Ishikawa (cell line): ENCODE measurements at regions not wholly inside any gene's neighbourhood (a gene's known extent, or its start where the extent isn't known, plus 50 kb on each side); places are given as distances from the start of the nearest gene placed in this dataset.

ENCODE experiments used
- CEBPB ChIP-seq: IDR thresholded peaks from 2 replicates; pipeline ENCODE4 v1.6.1; 2012
- CREB1 ChIP-seq: IDR thresholded peaks from 2 replicates; pipeline ENCODE4 v1.6.1; 2012; ENCODE audit warnings: low read depth
- EGR1 ChIP-seq: IDR thresholded peaks from 2 replicates; pipeline ENCODE4 v1.6.1; 2012
- EP300 ChIP-seq: IDR thresholded peaks from 2 replicates; pipeline ENCODE4 v1.6.1; 2012; ENCODE audit warnings: borderline replicate concordance
- FOXM1 ChIP-seq: IDR thresholded peaks from 2 replicates; pipeline ENCODE4 v1.6.1; 2012; ENCODE audit warnings: low read depth, borderline replicate concordance
- MAX ChIP-seq: IDR thresholded peaks from 2 replicates; pipeline ENCODE4 v1.6.1; 2012
- NFIC ChIP-seq: IDR thresholded peaks from 2 replicates; pipeline ENCODE4 v1.6.1; 2012
- RAD21 ChIP-seq: IDR thresholded peaks from 2 replicates; pipeline ENCODE4 v1.6.1; 2012; ENCODE audit warnings: low read depth
- REST ChIP-seq: IDR thresholded peaks from 2 replicates; pipeline ENCODE4 v1.6.1; 2012; ENCODE audit warnings: low read depth, mild to moderate bottlenecking
- TAF1 ChIP-seq: IDR thresholded peaks from 2 replicates; pipeline ENCODE4 v1.6.1; 2012; ENCODE audit warnings: low read depth, mild to moderate bottlenecking
- TCF12 ChIP-seq: IDR thresholded peaks from 2 replicates; pipeline ENCODE4 v1.6.1; 2012; ENCODE audit warnings: low read depth
- USF1 ChIP-seq: IDR thresholded peaks from 2 replicates; pipeline ENCODE4 v1.6.1; 2012
- YY1 ChIP-seq: IDR thresholded peaks from 2 replicates; pipeline ENCODE4 v1.6.1; 2012; ENCODE audit warnings: low read depth
- ZBTB7A ChIP-seq: IDR thresholded peaks from 2 replicates; pipeline ENCODE4 v1.6.1; 2012; ENCODE audit warnings: low read depth

GRCh38 chr2:23291239-23291638, 93.7 kb upstream of the KLHL29 start:
- TF ChIP-seq NFIC = no peak
- TF ChIP-seq TCF12 = no peak
- no peak for TF ChIP-seq YY1
- TF ChIP-seq CREB1 = no peak
- TF ChIP-seq MAX = no peak
- no peak for TF ChIP-seq EP300
- TF ChIP-seq CEBPB = no peak
- TF ChIP-seq EGR1 = no peak
- no peak for TF ChIP-seq TAF1
- no peak for TF ChIP-seq REST
- TF ChIP-seq USF1 = no peak
- no peak for TF ChIP-seq RAD21
- no peak for TF ChIP-seq FOXM1
- no peak for TF ChIP-seq ZBTB7A
